ENCODE measurements at regions not wholly inside any gene's neighbourhood (a gene's known extent, or its start where the extent isn't known, plus 50 kb on each side); places are given as distances from the start of the nearest gene placed in this dataset.

DNA sequence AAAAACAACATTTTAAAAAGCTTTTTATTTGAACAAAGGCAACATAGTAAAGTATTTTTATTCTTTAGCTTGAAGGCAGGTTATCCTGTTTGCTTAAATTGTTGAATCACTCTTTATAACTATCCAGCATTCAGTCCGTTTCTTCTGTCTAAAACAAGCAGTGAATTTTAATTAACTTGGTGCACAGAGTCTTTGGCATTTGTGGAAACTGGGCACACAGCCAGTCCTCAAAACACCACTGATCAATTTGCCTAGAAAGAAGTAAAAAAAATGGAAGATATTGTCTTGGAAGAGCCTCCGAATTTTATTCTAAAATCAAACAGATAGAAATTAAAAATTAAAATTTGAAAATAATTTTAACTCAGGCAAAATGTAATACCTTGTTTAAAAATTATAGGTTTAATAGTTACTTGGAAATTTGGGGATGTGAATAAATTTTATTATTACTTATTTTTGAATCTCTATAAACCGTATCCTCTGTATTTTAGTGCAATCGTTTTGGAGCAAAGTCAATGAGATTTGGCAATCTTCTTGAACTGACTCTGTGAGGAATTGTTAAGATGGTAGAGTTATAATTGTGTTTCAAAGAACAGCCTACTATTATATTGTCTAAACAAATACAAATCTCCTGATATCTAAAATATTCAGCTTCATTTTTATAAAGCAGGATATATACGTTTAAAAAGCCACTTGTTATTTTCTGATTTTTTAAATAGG is 927.0 kb downstream of the SLC16A7 start:
- H3K36me3 ChIP-seq (replicated peaks; ENCODE audit: low read depth, low read length): no peaks in the 10 kb centered on the region
- H4K20me1 ChIP-seq (ENCODE audit: insufficient read depth, low read length): no peaks in the 10 kb centered on the region
- no peaks in the 10 kb centered on the region for H3K27me3 ChIP-seq (ENCODE audit: low read depth, low read length)
- H3K4me2 ChIP-seq (ENCODE audit: low read length): no peak overlapping the region
- no peaks in the 10 kb centered on the region for H3K9me3 ChIP-seq (ENCODE audit: insufficient read depth, low read length)
- no peaks in the 10 kb centered on the region for H3K79me2 ChIP-seq (ENCODE audit: low read length)
- no peaks in the 10 kb centered on the region for H3K4me1 ChIP-seq (ENCODE audit: low read length)
- H3K9ac ChIP-seq (ENCODE audit: low read length): no peak overlapping the region
- H3K27ac ChIP-seq (ENCODE audit: low read length): no peak overlapping the region
- H3K4me3 ChIP-seq (ENCODE audit: low read length): no peak overlapping the region
- peak overlapping the region; percentile 2; the same call in 1 of the 2 replicates for H2AFZ ChIP-seq (ENCODE audit: low read depth, low read length)
- TF ChIP-seq, protein P1, sequence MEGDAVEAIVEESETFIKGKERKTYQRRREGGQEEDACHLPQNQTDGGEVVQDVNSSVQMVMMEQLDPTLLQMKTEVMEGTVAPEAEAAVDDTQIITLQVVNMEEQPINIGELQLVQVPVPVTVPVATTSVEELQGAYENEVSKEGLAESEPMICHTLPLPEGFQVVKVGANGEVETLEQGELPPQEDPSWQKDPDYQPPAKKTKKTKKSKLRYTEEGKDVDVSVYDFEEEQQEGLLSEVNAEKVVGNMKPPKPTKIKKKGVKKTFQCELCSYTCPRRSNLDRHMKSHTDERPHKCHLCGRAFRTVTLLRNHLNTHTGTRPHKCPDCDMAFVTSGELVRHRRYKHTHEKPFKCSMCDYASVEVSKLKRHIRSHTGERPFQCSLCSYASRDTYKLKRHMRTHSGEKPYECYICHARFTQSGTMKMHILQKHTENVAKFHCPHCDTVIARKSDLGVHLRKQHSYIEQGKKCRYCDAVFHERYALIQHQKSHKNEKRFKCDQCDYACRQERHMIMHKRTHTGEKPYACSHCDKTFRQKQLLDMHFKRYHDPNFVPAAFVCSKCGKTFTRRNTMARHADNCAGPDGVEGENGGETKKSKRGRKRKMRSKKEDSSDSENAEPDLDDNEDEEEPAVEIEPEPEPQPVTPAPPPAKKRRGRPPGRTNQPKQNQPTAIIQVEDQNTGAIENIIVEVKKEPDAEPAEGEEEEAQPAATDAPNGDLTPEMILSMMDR (IDR thresholded peaks at IDR 0.05; ENCODE audit: low read depth, low read length): no peak
- TF ChIP-seq EZH2phosphoT487 (IDR thresholded peaks at IDR 0.05; ENCODE audit: low read depth): no peak

GRCh38 chr12:60529261-60529660 is 933.4 kb downstream of the SLC16A7 start:
- Histone ChIP-seq H3K4me1 (ENCODE audit: low read length) (no peaks in the 10 kb centered on the region), H3K4me2 (ENCODE audit: low read length) (no peak overlapping the region), H4K20me1 (ENCODE audit: insufficient read depth, low read length) (no peaks in the 10 kb centered on the region), H3K4me3 (ENCODE audit: low read length) (no peak overlapping the region), H2AFZ (ENCODE audit: low read depth, low read length) (no peak overlapping the region), H3K36me3 (replicated peaks; ENCODE audit: low read depth, low read length) (no peaks in the 10 kb centered on the region), H3K9ac (ENCODE audit: low read length) (no peak overlapping the region), H3K79me2 (ENCODE audit: low read length) (no peaks in the 10 kb centered on the region), H3K27me3 (ENCODE audit: low read depth, low read length) (no peaks in the 10 kb centered on the region), H3K27ac (ENCODE audit: low read length) (no peak overlapping the region), H3K9me3 (ENCODE audit: insufficient read depth, low read length) (no peaks in the 10 kb centered on the region)
- TF ChIP-seq EZH2phosphoT487 (IDR thresholded peaks at IDR 0.05; ENCODE audit: low read depth): no peak
- TF ChIP-seq, protein P1 (IDR thresholded peaks at IDR 0.05; ENCODE audit: low read depth, low read length): no peak

DNA sequence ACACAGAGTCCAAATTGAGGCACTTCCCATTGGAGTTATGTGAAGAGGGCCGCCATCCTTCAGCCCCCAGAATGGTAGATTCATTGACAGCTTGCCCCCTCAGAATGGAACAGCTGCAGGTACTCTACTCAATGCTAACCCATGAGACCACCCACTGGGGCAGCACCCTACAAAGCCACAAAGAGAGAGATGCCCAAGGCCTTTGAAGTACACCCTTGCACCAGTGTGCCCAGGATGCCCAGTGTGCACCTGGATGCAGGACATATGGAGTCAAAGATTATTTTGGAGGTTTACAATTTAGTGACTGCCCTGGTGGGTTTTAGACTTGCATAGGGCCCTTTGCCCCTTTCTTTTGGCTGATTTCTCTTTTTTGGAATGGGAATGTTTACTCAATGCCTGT is 933.9 kb downstream of the SLC16A7 start:
- H3K4me1 ChIP-seq (ENCODE audit: low read length): no peaks in the 10 kb centered on the region
- no peak overlapping the region for H3K27ac ChIP-seq (ENCODE audit: low read length)
- no peak overlapping the region for H3K9ac ChIP-seq (ENCODE audit: low read length)
- no peaks in the 10 kb centered on the region for H3K27me3 ChIP-seq (ENCODE audit: low read depth, low read length)
- no peak overlapping the region for H3K4me2 ChIP-seq (ENCODE audit: low read length)
- H2AFZ ChIP-seq (ENCODE audit: low read depth, low read length): no peak overlapping the region
- no peaks in the 10 kb centered on the region for H3K9me3 ChIP-seq (ENCODE audit: insufficient read depth, low read length)
- H3K79me2 ChIP-seq (ENCODE audit: low read length): no peaks in the 10 kb centered on the region
- no peak for TF ChIP-seq EZH2phosphoT487 (IDR thresholded peaks at IDR 0.05; ENCODE audit: low read depth)
- TF ChIP-seq, protein P1 (IDR thresholded peaks at IDR 0.05; ENCODE audit: low read depth, low read length): no peak
- H3K36me3 ChIP-seq (replicated peaks; ENCODE audit: low read depth, low read length): no peaks in the 10 kb centered on the region
- H3K4me3 ChIP-seq (ENCODE audit: low read length): no peak overlapping the region
- H4K20me1 ChIP-seq (ENCODE audit: insufficient read depth, low read length): no peaks in the 10 kb centered on the region

- Histone ChIP-seq H3K4me3 (ENCODE audit: low read length) (no peak overlapping the region), H3K9ac (ENCODE audit: low read length) (no peak overlapping the region), H3K27me3 (ENCODE audit: low read depth, low read length) (no peaks in the 10 kb centered on the region), H3K4me1 (ENCODE audit: low read length) (no peaks in the 10 kb centered on the region), H3K27ac (ENCODE audit: low read length) (no peak overlapping the region), H3K9me3 (ENCODE audit: insufficient read depth, low read length) (no peaks in the 10 kb centered on the region), H3K4me2 (ENCODE audit: low read length) (no peak overlapping the region), H3K79me2 (ENCODE audit: low read length) (no peaks in the 10 kb centered on the region), H3K36me3 (replicated peaks; ENCODE audit: low read depth, low read length) (no peaks in the 10 kb centered on the region), H4K20me1 (ENCODE audit: insufficient read depth, low read length) (no peaks in the 10 kb centered on the region), H2AFZ (ENCODE audit: low read depth, low read length) (no peak overlapping the region)
- no peak for TF ChIP-seq EZH2phosphoT487 (IDR thresholded peaks at IDR 0.05; ENCODE audit: low read depth)
- TF ChIP-seq, protein P1 (IDR thresholded peaks at IDR 0.05; ENCODE audit: low read depth, low read length): no peak
Observed at GRCh38 chr12:60535363-60535762, 939.5 kb downstream of the SLC16A7 start.

Measured in OCI-LY3 (cell line).